ENCODE measurements at regions not wholly inside any gene's neighbourhood (a gene's known extent, or its start where the extent isn't known, plus 50 kb on each side); places are given as distances from the start of the nearest gene placed in this dataset.
"Not testable (repeated sequence)": the region's sequence is repeated elsewhere in the genome, so short reads cannot be mapped to it uniquely, and the experiment has no call there.

GRCh38 chr4:148849581-148849980 lies 407.4 kb upstream of the NR3C2 start:
- ATAC-seq, result no peak
- intact Hi-C loops (cut with DNase I), result no loop called here

GRCh38 chr4:148847544-148848255 lies 405.5 kb upstream of the NR3C2 start:
- DNase-seq (ENCODE audit: low spot score) (no peak), ATAC-seq (no peak)
- intact Hi-C loops (cut with DNase I), result no loop called here

More at GRCh38 chr4:148849581-148849980, 407.4 kb upstream of the NR3C2 start:
- DNase-seq (ENCODE audit: low spot score), result no peak

DNA sequence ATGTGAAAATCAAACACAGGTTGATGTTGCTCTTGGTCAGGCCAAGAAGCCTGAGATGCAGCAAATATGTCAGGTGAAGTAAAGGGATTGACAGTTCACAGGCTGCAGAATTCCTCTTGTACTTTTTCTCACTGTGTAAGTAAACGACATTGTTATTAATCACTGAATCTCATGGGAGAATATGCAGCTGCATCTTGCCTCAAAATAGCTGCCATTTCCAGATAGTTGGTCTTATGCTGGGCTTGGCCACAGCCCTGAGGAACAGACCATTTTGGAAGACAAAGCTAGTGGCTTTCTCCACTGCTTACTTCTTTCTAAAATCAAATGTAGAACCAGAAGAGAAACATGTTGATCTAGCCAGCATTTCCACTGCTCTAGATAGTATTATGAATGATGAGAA lies 403.4 kb upstream of the NR3C2 start:
- ATAC-seq (no peak), DNase-seq (ENCODE audit: low spot score) (no peak)
- intact Hi-C loops (cut with DNase I), result no loop called here

GRCh38 chr4:148843625-148844024 lies 401.4 kb upstream of the NR3C2 start:
- intact Hi-C loops (cut with DNase I), result loop anchor here (1.0 kb wide), 1 partner anchor 8 kb away; no protein-coding TSS in a partner anchor
- no peak for ATAC-seq
- DNase-seq (ENCODE audit: low spot score), result no peak

GRCh38 chr4:148842843-148843242 lies 400.6 kb upstream of the NR3C2 start:
- DNase-seq (ENCODE audit: low spot score) (no peak), ATAC-seq (no peak)
- intact Hi-C loops (cut with DNase I), result no loop called here

DNA sequence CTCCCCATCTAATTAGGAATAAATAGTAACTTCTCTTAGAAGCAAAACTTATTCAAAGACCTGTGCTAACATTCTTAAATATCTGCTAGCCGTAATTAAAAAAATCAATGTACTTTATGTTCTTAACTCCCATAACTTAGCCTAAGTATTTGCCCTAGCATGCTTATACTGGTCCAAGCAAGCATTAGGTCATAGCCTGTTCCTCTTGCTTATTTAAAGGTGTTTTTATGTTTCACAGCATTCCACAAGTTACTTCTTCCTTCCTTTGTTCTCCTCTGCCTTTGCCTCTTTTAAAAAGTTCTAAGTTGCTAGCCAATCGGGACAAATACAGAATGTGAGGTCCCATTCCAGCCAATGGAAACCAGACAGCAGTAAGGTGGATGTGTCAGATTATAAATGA lies 395.4 kb upstream of the NR3C2 start:
- intact Hi-C loops (cut with DNase I); DNase-seq (ENCODE audit: low spot score); ATAC-seq: not testable (repeated sequence)

- intact Hi-C loops (cut with DNase I), result loop anchor here (1.0 kb wide), 1 partner anchor 9 kb away; no protein-coding TSS in a partner anchor
- ATAC-seq, result peak; percentile 71
- DNase-seq (ENCODE audit: low spot score), result no peak
Observed at GRCh38 chr4:148834804-148835631, 392.8 kb upstream of the NR3C2 start.

- intact Hi-C loops (cut with DNase I), result no loop called here
- DNase-seq (ENCODE audit: low spot score) (no peak), ATAC-seq (no peak)
Observed at GRCh38 chr4:148831945-148832344, 389.7 kb upstream of the NR3C2 start.

GRCh38 chr4:148828291-148828690 lies 386.1 kb upstream of the NR3C2 start:
- no peak for ATAC-seq
- DNase-seq (ENCODE audit: low spot score), result no peak
- intact Hi-C loops (cut with DNase I), result no loop called here

DNA sequence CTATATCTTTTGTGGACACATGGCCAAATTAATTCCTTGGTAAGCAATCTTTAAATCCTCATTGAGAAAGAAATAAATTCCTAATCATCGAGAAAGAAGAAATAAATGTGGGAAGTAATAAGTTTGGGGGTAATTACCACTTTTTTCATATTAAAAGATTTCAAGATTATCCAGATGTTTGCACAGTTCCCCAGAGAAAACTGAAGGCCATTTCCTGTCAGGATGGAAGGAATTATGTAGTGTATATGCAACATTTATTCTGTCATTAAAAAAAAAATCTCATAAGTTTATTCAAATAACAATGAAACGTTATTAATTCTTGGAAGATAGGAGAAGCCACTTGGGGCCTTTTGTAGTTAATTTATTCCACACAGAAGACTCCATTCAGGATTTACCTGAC lies 385.6 kb upstream of the NR3C2 start:
- ATAC-seq (no peak), DNase-seq (ENCODE audit: low spot score) (no peak)
- intact Hi-C loops (cut with DNase I), result no loop called here

DNA sequence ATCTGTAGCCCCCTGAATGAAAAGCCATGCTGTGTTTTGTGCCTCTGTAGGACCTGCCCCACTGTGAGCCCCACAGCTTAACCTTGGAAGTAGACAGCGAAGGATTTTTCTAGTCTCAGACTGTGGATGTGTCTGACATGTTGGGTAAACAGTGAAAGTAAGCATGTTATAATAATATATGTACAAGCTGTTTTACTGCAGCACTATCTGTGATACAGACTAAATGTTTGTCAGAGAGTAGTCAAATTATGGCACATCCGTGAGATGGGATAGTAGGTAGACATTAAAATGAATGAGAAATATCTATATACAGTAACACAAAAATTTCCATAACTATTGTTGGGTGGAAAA lies 381.2 kb upstream of the NR3C2 start:
- no peak for DNase-seq (ENCODE audit: low spot score)
- ATAC-seq, result no peak
- intact Hi-C loops (cut with DNase I), result no loop called here

DNA sequence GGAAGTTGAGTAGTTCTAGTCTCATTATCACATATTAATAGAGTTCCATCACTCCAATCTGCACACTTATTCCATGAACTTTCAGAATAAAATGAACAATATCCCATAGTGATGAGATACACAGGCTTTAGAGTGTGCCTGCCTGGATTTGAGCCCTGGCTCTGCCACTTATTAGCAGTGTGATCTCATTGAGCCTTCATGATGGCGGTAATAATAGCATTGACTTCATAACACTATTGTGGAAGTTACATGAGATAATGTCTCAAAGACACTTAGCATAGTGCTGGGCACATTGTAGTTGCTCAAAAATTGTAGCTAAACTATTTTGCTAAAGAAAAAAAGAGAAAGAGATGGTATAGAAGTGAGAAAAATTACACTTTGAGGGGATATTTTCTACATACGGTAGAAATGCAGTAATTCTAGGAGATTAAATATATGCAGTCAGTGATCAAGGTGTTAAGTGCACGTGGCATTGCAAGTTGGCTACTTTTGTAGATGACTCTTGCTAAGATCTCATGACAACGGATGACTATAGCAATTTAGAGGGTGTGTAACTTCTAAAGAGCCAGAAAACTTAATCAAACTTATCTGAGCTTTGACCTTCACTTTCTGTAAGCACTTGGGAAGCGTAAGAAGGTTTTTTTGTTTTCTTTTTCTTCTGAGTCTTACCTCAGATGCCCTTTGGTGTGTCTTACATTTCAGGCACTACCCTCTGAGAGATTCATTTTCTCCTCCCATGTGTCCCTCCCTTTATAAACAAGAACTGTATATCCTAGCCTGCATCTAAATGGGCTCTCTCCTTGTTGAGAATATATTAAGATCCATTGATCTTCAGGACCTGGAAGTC lies 380.6 kb upstream of the NR3C2 start:
- ATAC-seq (no peak), DNase-seq (ENCODE audit: low spot score) (no peak)
- intact Hi-C loops (cut with DNase I), result no loop called here

DNA sequence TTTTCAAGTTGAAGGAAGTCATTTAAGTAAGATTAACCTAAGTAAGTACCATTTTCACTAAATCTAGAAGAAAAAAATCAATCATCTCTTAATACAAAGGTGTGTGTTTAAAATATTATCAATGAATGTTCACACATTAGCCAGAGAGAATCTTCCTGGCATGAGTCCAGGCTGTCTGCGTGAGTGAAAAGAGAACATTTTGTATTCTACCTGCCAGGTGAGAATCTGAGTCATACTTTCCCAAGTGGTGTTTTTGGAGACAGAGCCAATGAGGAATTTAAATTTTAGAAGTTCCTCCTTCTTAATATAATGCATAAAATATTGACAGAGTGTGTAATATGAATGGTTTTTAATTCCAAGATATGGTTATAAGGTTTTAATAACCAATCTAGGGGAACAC lies 371.8 kb upstream of the NR3C2 start:
- DNase-seq (ENCODE audit: low spot score) (no peak), ATAC-seq (no peak)
- intact Hi-C loops (cut with DNase I), result no loop called here

DNA sequence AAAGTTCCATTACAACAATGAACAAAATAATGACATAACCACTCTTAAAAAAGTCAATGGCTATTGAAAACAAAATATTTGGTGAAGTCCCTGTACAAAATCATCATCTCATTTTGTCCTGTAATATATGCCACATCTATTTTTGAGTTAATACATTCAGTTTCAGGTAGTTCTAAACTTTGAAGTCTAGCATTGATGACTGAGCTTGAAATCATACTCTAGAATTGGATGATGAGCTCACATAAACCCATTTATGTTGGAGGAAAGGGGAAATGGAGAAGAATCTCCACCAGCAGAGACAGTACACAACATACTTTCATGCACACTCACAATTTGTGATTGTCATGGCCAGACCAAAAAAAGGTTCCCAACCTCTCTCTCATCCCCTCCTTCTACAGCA lies 371.1 kb upstream of the NR3C2 start:
- intact Hi-C loops (cut with DNase I), result no loop called here
- DNase-seq (ENCODE audit: low spot score), result no peak
- ATAC-seq, result no peak

GRCh38 chr4:148812101-148812500 lies 369.9 kb upstream of the NR3C2 start:
- DNase-seq (ENCODE audit: low spot score) (no peak), ATAC-seq (no peak)
- intact Hi-C loops (cut with DNase I), result no loop called here

DNA sequence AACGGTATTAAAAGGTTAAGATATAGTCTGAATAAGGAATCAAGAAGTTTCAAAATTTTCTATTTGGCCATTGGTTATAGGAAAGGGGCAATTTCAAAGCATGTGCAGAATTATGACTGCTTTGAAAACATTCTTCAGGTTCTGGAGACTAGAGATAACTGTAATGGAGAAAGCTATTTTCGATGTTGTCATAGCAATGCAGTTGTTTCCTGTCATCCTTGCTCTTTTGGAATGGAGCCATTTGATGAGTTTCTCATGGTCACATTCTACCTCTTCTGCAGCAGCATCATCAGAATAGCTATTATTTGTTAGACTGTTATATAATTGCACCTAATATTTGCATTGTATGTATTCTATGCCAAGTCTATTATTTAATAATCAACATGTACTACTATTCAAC lies 368.2 kb upstream of the NR3C2 start:
- intact Hi-C loops (cut with DNase I), result no loop called here
- no peak for DNase-seq (ENCODE audit: low spot score)
- no peak for ATAC-seq

DNA sequence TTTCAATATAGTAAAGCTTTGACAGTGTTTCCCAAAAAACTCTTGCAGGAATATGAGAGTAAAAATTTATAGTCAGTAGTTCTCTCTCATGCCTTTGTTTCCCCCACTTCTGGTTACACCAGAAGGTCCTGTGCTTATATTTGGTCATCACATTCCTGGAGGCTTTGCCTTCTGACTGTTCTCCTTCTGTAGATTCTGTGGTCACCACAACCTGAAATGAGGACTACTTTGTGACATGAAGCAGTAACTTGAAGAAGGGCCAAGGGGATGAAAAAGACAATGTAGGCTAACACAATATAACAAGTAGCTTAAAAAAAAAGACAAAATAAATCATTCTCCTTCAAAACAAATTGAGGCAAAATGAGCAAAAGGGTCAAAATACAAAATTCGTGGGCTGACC lies 366.2 kb upstream of the NR3C2 start:
- ATAC-seq (no peak), DNase-seq (ENCODE audit: low spot score) (no peak)
- intact Hi-C loops (cut with DNase I), result no loop called here

GRCh38 chr4:148800940-148801339 lies 358.7 kb upstream of the NR3C2 start:
- peak; percentile 91 for ATAC-seq
- peak; percentile 61 for DNase-seq (ENCODE audit: low spot score)
- intact Hi-C loops (cut with DNase I), result no loop called here

DNA sequence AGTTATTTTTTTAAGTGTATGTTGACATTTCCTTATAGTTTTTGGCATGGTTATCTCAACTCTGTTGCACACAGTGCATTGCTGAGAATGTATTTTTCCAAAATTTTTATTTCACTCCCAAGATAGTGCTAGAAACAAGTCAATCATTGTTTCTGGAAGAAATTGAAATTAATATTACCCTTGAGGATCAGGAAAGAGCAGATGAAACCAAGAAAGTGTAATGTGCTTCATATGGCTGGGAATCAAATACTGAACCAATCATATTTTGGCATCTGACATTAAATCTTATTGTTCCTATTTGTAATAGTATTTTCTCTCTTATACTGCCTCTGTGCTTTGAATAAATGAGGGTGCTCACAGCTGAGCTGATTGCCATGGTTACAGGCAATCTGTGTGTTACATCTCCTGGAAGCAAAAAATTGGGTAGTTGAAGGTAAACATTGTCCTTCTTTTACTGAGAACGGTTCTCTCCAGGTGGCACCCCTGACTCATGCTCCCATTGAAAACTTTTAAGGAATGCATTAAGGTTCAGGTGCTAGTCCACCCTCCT lies 358.2 kb upstream of the NR3C2 start:
- intact Hi-C loops (cut with DNase I), result no loop called here
- DNase-seq (ENCODE audit: low spot score) (no peak), ATAC-seq (peak; percentile 26)
